Suppressor macrophage (primary cell): ENCODE measurements at regions not wholly inside any gene's neighbourhood (a gene's known extent, or its start where the extent isn't known, plus 50 kb on each side); places are given as distances from the start of the nearest gene placed in this dataset.
"Not testable (repeated sequence)": the region's sequence is repeated elsewhere in the genome, so short reads cannot be mapped to it uniquely, and the experiment has no call there.

Source experiments
- DNase-seq, 4 experiments: peaks; one replicate each; pipeline ENCODE4 v3.0.0-alpha.2; 2020 to 2022

GRCh38 chr4:159410076-159410777 is 307.3 kb downstream of the RAPGEF2 start:
- no peak for DNase-seq

- no peak for DNase-seq
Observed at GRCh38 chr4:159410891-159411290, 308.0 kb downstream of the RAPGEF2 start.

DNA sequence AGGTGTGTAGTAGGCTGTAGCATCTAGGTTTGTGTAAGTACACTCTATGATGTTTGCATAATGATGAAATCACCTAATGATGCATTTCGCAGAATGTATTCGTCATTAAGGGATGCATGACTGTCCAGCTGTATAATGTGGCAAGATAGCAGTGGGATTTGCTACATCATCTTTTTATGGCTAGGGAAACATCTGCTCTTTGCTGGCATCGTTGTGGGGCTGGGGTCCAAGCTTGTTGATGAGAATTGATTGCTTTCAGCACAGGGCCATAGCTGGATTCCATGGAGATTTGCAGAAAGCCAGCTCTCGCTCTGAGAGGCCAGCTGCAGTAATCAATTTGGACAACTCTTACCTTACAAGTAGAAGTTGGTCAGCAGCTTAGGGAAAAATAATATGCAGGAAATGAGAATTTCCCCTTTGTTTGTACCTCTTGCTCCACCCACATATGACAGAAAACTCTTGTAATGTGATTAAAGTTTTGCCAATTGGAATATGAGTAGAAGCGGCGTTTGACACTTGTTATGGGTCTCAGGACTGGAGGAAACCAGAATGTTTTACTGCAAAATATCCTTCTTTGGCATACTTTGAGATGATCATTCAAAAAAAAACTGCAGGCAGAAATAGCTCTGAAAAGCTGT is 310.5 kb downstream of the RAPGEF2 start:
- DNase-seq = no peak

GRCh38 chr4:159414305-159414704 is 311.4 kb downstream of the RAPGEF2 start:
- no peak for DNase-seq

- no peak for DNase-seq
Observed at GRCh38 chr4:159416073-159416472, 313.2 kb downstream of the RAPGEF2 start.

- DNase-seq = no peak
Observed at GRCh38 chr4:159416996-159417395, 314.1 kb downstream of the RAPGEF2 start.

- no peak for DNase-seq
Observed at GRCh38 chr4:159420162-159421057, 317.5 kb downstream of the RAPGEF2 start.

- not testable (repeated sequence) for DNase-seq
Observed at GRCh38 chr4:159421058-159421419, 318.2 kb downstream of the RAPGEF2 start.

- DNase-seq = peak; percentile 10 to 61 (median 54)
Observed at GRCh38 chr4:159422019-159422418, 319.1 kb downstream of the RAPGEF2 start.

DNA sequence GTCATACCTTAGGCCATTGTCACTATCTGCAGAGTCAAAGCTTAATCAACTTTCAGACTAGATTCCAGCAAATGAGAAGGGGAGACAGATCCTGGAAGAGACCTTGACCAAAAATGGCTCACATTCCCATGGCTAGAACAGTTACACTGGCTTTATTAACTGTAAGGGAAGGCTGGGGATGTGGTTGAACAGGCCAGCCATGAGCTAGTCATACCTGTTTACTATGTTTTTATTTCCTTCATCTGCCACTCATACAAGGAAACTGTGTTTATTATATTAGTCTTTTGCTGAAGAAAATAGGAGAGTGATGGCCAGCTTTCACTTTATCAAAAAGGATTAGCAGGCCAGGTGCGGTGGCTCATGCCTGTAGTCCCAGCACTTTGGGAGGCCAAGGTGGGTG is 319.7 kb downstream of the RAPGEF2 start:
- DNase-seq = no peak

- no peak for DNase-seq
Observed at GRCh38 chr4:159425737-159426305, 322.9 kb downstream of the RAPGEF2 start.

DNA sequence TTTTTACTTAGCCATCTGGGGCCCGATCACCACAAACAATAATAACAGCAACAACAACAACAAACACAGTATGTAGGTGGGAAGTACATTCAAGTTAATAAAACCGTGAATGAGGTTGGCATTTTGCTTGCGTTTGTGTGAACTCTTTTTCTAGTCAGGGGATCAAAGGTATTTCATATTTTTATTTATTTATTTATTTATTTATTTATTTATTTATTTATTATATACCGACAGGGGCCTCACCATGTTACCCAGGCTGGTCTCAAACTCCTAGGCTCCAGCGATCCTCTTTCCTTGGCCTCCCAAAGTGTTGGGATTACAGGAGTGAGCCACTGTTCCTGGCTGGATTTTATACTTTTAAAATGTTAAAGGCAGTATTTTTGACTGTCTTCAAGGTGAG is 325.4 kb downstream of the RAPGEF2 start:
- DNase-seq = no peak

GRCh38 chr4:159428975-159429692 is 326.3 kb downstream of the RAPGEF2 start:
- peak in 2 of 4 experiments; percentile 5 to 9 for DNase-seq

GRCh38 chr4:159429693-159430035 is 326.8 kb downstream of the RAPGEF2 start:
- DNase-seq = no peak

DNA sequence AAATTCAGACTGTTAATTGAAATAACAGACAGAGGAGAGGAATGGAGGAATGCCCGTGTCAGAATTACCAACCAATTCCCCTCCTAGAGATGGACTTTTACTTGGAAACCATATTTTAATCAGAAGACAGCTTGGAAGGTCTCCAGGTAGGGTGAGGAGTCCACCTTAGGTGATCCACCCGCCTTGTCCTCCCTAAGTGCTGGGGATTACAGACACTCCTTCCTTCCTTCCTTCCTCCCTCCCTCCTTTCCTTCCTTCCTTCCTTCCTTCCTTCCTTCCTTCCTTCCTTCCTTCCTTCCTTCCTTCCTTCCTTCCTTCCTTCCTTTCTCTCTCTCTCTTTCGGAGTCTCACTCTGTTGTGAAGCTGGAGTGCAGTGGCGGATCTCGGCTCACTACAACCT is 328.0 kb downstream of the RAPGEF2 start:
- DNase-seq = no peak

DNA sequence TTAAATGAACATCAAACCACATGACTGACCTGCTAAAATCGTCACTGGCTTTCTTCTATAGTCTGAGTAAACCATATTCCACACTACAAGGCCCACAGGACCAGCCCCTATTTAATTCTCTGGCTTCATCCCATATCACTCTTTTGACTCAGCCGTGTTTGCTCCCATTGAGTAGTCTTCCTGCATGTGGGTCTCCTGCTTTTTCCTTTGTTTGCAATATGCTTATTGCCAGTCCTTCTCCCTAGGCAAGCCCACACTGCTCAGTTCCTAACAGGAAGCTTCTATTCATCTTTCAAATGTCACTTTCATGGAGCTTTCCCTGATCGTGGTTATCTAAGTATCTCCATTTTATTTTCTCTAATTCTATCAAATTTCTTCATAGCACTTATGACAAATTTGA is 329.6 kb downstream of the RAPGEF2 start:
- DNase-seq = no peak

GRCh38 chr4:159433337-159433736 is 330.5 kb downstream of the RAPGEF2 start:
- DNase-seq = no peak

GRCh38 chr4:159434114-159434870 is 331.4 kb downstream of the RAPGEF2 start:
- DNase-seq = no peak

DNA sequence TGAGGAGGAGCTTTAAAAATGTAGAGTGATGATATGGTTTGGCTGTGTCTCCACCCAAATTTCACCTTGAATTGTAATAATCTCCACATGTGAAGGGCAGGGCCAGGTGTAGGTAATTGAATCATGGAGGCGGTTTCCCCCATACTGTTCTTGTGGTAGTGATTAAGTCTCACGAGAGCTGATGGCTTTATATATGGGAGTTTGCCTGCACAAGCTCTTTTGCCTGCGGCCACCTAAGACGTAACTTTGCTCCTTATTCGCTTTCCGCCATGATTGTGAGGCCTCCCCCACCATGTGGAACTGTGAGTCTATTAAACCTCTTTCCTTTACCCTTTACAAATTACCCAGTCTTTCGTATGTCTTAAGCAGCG is 332.0 kb downstream of the RAPGEF2 start:
- DNase-seq = no peak

DNA sequence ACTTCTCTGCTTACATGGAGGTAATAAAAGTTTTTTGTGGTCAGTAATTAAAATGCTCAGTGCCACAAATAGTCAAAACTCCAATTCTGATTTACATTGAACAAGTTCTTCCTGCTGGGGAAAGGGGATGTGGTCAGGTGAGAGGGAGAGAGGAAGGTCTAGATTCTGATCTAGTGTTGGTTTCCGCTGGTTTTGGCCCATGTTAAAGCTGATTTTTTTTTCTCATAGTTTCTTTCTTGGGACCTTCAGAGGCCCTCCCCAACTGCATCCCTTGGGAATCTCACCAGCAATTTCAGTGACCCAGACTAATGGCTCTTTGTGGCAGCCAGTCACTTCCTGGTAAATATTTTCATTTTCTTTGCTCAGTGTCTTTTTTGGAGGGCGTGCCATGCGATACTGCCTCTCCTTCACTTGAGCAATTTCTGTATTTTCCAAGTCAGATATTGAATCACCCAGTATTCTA is 332.7 kb downstream of the RAPGEF2 start:
- peak in 2 of 4 experiments; percentile 5 to 7 for DNase-seq

- no peak for DNase-seq
Observed at GRCh38 chr4:159443975-159444374, 341.1 kb downstream of the RAPGEF2 start.

- DNase-seq = peak in 2 of 4 experiments; percentile 12 to 26
Observed at GRCh38 chr4:159444678-159445077, 341.8 kb downstream of the RAPGEF2 start.
